ENCODE measurements at regions not wholly inside any gene's neighbourhood (a gene's known extent, or its start where the extent isn't known, plus 50 kb on each side); places are given as distances from the start of the nearest gene placed in this dataset.

- peaks cover 6% of the 10 kb centered on the region for H3K27me3 Mint-ChIP-seq (ENCODE audit: unreplicated experiment)
- peaks cover 3% of the 10 kb centered on the region for H3K4me1 Mint-ChIP-seq (ENCODE audit: low read depth, unreplicated experiment)
- peaks cover 6% of the 10 kb centered on the region for H3K9me3 Mint-ChIP-seq (ENCODE audit: unreplicated experiment)
- no peak for TF ChIP-seq CTCF (IDR thresholded peaks at IDR 0.05; ENCODE audit: partially characterized antibody, unreplicated experiment)
- no peak overlapping the region for H3K27ac Mint-ChIP-seq (ENCODE audit: unreplicated experiment)
- no peak overlapping the region for H3K4me3 Mint-ChIP-seq (ENCODE audit: unreplicated experiment)
- H3K36me3 Mint-ChIP-seq (ENCODE audit: unreplicated experiment): no peaks in the 10 kb centered on the region
- DNase-seq: no peak
Measured at GRCh38 chr10:44517635-44518034, 132.7 kb upstream of the CXCL12 start.

- DNase-seq: no peak
- peaks cover 3% of the 10 kb centered on the region for H3K4me1 Mint-ChIP-seq (ENCODE audit: low read depth, unreplicated experiment)
- H3K27ac Mint-ChIP-seq (ENCODE audit: unreplicated experiment): no peak overlapping the region
- peaks cover 6% of the 10 kb centered on the region for H3K9me3 Mint-ChIP-seq (ENCODE audit: unreplicated experiment)
- H3K36me3 Mint-ChIP-seq (ENCODE audit: unreplicated experiment): no peaks in the 10 kb centered on the region
- H3K27me3 Mint-ChIP-seq (ENCODE audit: unreplicated experiment): peaks cover 4% of the 10 kb centered on the region
- no peak for TF ChIP-seq CTCF (IDR thresholded peaks at IDR 0.05; ENCODE audit: partially characterized antibody, unreplicated experiment)
- H3K4me3 Mint-ChIP-seq (ENCODE audit: unreplicated experiment): no peak overlapping the region
Measured at GRCh38 chr10:44519361-44519760, 134.5 kb upstream of the CXCL12 start.

GRCh38 chr10:44520651-44521050 is 135.8 kb upstream of the CXCL12 start:
- Mint-ChIP-seq H3K36me3 (ENCODE audit: unreplicated experiment) (no peaks in the 10 kb centered on the region), H3K9me3 (ENCODE audit: unreplicated experiment) (peaks cover 2% of the 10 kb centered on the region), H3K4me3 (ENCODE audit: unreplicated experiment) (no peak overlapping the region), H3K27me3 (ENCODE audit: unreplicated experiment) (peaks cover 1% of the 10 kb centered on the region), H3K4me1 (ENCODE audit: low read depth, unreplicated experiment) (peaks cover 3% of the 10 kb centered on the region), H3K27ac (ENCODE audit: unreplicated experiment) (no peak overlapping the region)
- no peak for TF ChIP-seq CTCF (IDR thresholded peaks at IDR 0.05; ENCODE audit: partially characterized antibody, unreplicated experiment)
- DNase-seq: no peak

DNA sequence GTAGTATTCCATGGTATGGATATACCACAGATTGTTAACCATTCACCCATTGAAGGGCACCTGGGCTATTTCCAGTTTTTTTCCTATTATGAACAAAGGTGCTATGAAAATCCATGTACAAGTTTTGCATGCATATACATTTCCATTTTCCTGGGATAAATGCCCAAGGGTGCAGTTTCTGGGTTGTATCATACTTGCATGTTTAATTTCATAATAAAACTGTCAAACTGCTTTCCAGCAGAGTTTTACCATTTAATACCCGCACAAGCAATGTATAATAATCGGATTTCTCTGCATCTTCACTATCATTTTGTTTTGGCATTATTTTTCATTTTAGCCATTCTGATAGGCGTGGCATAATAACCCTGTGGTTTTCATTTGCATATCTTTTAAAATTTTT is 154.3 kb upstream of the CXCL12 start:
- no peak for DNase-seq
- no peak overlapping the region for H3K4me3 Mint-ChIP-seq (ENCODE audit: unreplicated experiment)
- no peak for TF ChIP-seq CTCF (IDR thresholded peaks at IDR 0.05; ENCODE audit: partially characterized antibody, unreplicated experiment)
- no peaks in the 10 kb centered on the region for H3K27me3 Mint-ChIP-seq (ENCODE audit: unreplicated experiment)
- no peak overlapping the region for H3K27ac Mint-ChIP-seq (ENCODE audit: unreplicated experiment)
- H3K36me3 Mint-ChIP-seq (ENCODE audit: unreplicated experiment): no peaks in the 10 kb centered on the region
- H3K4me1 Mint-ChIP-seq (ENCODE audit: low read depth, unreplicated experiment): no peaks in the 10 kb centered on the region
- no peaks in the 10 kb centered on the region for H3K9me3 Mint-ChIP-seq (ENCODE audit: unreplicated experiment)

DNA sequence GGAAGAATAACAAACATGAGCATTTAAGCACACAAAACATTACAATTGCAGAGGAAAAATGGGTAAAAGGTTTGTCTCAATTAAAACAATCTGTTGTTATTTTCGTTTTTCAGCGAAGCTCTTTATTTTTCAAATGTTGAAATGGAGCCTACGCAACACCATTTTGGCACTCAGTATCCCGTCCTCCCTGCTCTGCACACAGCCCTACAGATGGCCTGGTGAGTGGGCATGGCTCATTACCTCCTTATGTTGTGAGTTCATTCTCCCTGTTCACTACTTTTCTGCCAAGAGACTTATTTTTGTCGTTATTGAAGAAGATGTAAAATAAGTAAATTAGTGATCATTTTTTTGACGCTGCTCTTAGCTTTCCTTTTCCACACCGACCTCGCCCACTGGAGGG is 167.8 kb upstream of the CXCL12 start:
- no peak for TF ChIP-seq CTCF (IDR thresholded peaks at IDR 0.05; ENCODE audit: partially characterized antibody, unreplicated experiment)
- DNase-seq: no peak
- no peaks in the 10 kb centered on the region for H3K27me3 Mint-ChIP-seq (ENCODE audit: unreplicated experiment)

More for the DNA sequence above, 167.8 kb upstream of the CXCL12 start:
- no peaks in the 10 kb centered on the region for H3K4me1 Mint-ChIP-seq (ENCODE audit: low read depth, unreplicated experiment)
- H3K36me3 Mint-ChIP-seq (ENCODE audit: unreplicated experiment): no peaks in the 10 kb centered on the region
- no peak overlapping the region for H3K4me3 Mint-ChIP-seq (ENCODE audit: unreplicated experiment)
- H3K9me3 Mint-ChIP-seq (ENCODE audit: unreplicated experiment): peaks cover 5% of the 10 kb centered on the region
- H3K27ac Mint-ChIP-seq (ENCODE audit: unreplicated experiment): no peak overlapping the region

Measured in glutamatergic neuron (in vitro differentiated cells).